ENCODE measurements at regions not wholly inside any gene's neighbourhood (a gene's known extent, or its start where the extent isn't known, plus 50 kb on each side); places are given as distances from the start of the nearest gene placed in this dataset.

DNA sequence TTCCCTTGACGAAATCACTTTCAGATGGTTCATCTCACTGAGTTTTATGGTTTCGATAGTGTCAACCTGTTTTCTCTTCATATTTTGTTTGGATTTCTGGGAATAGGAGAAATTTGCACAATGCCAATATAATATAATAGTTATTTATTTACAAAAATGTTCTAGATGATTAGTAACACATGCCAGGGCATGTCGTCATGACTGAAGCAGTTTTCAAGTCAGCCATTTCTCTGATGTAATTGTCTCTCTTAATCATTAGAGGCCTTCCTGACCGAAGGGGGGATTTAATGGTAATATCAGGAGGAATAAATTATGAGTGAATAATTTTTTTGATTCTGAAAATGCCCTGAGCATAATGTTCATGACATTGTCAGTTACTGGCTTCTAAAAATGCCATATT, 246.5 kb upstream of the ATP10B start:
- Histone ChIP-seq H3K27ac (no peak overlapping the region), H3K4me1 (ENCODE audit: insufficient read depth) (peaks cover 12% of the 10 kb centered on the region), H3K4me2 (no peak overlapping the region), H3K36me3 (replicated peaks; ENCODE audit: insufficient read depth, low read depth) (no peaks in the 10 kb centered on the region), H2AFZ (no peak overlapping the region), H3K79me2 (no peaks in the 10 kb centered on the region), H3K27me3 (no peaks in the 10 kb centered on the region), H3K4me3 (no peak overlapping the region), H3K9me2 (replicated peaks; ENCODE audit: insufficient read depth) (no peaks in the 10 kb centered on the region), H3K9me3 (ENCODE audit: low read depth) (no peaks in the 10 kb centered on the region), H4K20me1 (ENCODE audit: insufficient read depth, poor library complexity, severe bottlenecking) (no peaks in the 10 kb centered on the region)
- TF ChIP-seq EZH2phosphoT487 (IDR thresholded peaks at IDR 0.05; ENCODE audit: low read depth, severe bottlenecking, unreplicated experiment) (no peak), EZH2 (IDR thresholded peaks at IDR 0.05; ENCODE audit: borderline replicate concordance) (no peak)
- TF ChIP-seq, protein P1, sequence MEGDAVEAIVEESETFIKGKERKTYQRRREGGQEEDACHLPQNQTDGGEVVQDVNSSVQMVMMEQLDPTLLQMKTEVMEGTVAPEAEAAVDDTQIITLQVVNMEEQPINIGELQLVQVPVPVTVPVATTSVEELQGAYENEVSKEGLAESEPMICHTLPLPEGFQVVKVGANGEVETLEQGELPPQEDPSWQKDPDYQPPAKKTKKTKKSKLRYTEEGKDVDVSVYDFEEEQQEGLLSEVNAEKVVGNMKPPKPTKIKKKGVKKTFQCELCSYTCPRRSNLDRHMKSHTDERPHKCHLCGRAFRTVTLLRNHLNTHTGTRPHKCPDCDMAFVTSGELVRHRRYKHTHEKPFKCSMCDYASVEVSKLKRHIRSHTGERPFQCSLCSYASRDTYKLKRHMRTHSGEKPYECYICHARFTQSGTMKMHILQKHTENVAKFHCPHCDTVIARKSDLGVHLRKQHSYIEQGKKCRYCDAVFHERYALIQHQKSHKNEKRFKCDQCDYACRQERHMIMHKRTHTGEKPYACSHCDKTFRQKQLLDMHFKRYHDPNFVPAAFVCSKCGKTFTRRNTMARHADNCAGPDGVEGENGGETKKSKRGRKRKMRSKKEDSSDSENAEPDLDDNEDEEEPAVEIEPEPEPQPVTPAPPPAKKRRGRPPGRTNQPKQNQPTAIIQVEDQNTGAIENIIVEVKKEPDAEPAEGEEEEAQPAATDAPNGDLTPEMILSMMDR (IDR thresholded peaks at IDR 0.05; ENCODE audit: poor library complexity) = no peak
- DNase-seq (ENCODE audit: low spot score) = no peak
- WGBS (ENCODE audit: low lambda C conversion rate, missing lambda C conversion rate) = 86% methylated on average over 4 of the region's 4 CpGs

DNA sequence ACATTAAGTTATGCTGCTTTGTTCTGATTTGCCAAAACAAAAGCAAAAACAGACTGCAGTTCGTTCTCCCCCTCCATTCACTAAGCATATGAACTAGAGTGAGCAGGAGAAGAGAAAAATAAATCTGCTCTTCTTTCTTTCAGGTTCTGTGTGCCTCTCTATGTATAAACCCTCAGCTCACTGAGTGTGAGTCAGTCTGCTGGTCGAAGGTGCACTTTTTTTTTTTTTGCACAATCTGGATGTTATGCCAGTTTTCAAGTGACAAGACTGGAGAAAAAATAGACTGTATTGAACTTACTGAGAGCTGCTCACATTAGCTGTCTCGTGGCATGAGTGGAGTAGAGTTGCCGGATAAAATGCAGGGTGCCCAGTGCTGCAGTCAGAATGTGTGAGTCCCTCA, 244.6 kb upstream of the ATP10B start:
- Histone ChIP-seq H3K79me2 (no peaks in the 10 kb centered on the region), H4K20me1 (ENCODE audit: insufficient read depth, poor library complexity, severe bottlenecking) (no peaks in the 10 kb centered on the region), H3K27ac (no peak overlapping the region), H3K4me2 (peak overlapping the region; percentile 14), H3K4me1 (ENCODE audit: insufficient read depth) (peaks cover 12% of the 10 kb centered on the region), H3K36me3 (replicated peaks; ENCODE audit: insufficient read depth, low read depth) (no peaks in the 10 kb centered on the region), H3K27me3 (no peaks in the 10 kb centered on the region), H3K4me3 (no peak overlapping the region), H2AFZ (no peak overlapping the region), H3K9me3 (ENCODE audit: low read depth) (no peaks in the 10 kb centered on the region), H3K9me2 (replicated peaks; ENCODE audit: insufficient read depth) (no peaks in the 10 kb centered on the region)
- WGBS (ENCODE audit: low lambda C conversion rate, missing lambda C conversion rate) = 64% methylated on average over 4 of the region's 4 CpGs
- peak; percentile 7 for DNase-seq (ENCODE audit: low spot score)
- TF ChIP-seq EZH2 (IDR thresholded peaks at IDR 0.05; ENCODE audit: borderline replicate concordance) (no peak), EZH2phosphoT487 (IDR thresholded peaks at IDR 0.05; ENCODE audit: low read depth, severe bottlenecking, unreplicated experiment) (no peak)
- TF ChIP-seq, protein P1 (IDR thresholded peaks at IDR 0.05; ENCODE audit: poor library complexity) = no peak

DNA sequence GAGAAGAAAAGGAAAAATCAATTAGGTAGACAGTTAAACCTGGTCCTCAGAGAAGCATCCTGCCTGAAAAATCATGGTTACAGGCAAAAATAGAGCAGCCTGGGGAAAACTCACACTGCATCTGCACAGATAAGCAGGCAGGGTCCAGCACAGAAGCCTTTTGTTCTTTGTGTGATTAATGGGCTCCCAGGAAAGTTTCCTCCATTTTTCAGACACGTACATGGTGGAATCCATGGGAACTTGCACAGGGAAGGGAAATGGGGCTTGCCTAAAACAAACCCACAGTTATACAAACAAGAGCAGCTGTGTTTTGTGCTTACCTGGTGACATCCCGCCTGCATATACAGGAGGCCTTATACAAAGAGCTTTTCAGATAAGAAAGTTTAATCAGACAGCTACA, 243.9 kb upstream of the ATP10B start:
- Histone ChIP-seq H3K27ac (no peak overlapping the region), H2AFZ (no peak overlapping the region), H3K4me1 (ENCODE audit: insufficient read depth) (peaks cover 12% of the 10 kb centered on the region)

More for the DNA sequence above, 243.9 kb upstream of the ATP10B start:
- no peak for TF ChIP-seq EZH2 (IDR thresholded peaks at IDR 0.05; ENCODE audit: borderline replicate concordance)
- TF ChIP-seq EZH2phosphoT487 (IDR thresholded peaks at IDR 0.05; ENCODE audit: low read depth, severe bottlenecking, unreplicated experiment) = no peak
- TF ChIP-seq, protein P1 (IDR thresholded peaks at IDR 0.05; ENCODE audit: poor library complexity) = no peak
- Histone ChIP-seq H3K9me2 (replicated peaks; ENCODE audit: insufficient read depth) (no peaks in the 10 kb centered on the region), H3K9me3 (ENCODE audit: low read depth) (no peaks in the 10 kb centered on the region), H3K79me2 (no peaks in the 10 kb centered on the region), H3K36me3 (replicated peaks; ENCODE audit: insufficient read depth, low read depth) (no peaks in the 10 kb centered on the region), H4K20me1 (ENCODE audit: insufficient read depth, poor library complexity, severe bottlenecking) (no peaks in the 10 kb centered on the region), H3K4me2 (peak overlapping the region; percentile 14), H3K4me3 (no peak overlapping the region), H3K27me3 (no peaks in the 10 kb centered on the region)
- DNase-seq (ENCODE audit: low spot score) = no peak
- 25% methylated on average over 2 of the region's 2 CpGs for WGBS (ENCODE audit: low lambda C conversion rate, missing lambda C conversion rate)
